ENCODE measurements at regions not wholly inside any gene's neighbourhood (a gene's known extent, or its start where the extent isn't known, plus 50 kb on each side); places are given as distances from the start of the nearest gene placed in this dataset.

DNA sequence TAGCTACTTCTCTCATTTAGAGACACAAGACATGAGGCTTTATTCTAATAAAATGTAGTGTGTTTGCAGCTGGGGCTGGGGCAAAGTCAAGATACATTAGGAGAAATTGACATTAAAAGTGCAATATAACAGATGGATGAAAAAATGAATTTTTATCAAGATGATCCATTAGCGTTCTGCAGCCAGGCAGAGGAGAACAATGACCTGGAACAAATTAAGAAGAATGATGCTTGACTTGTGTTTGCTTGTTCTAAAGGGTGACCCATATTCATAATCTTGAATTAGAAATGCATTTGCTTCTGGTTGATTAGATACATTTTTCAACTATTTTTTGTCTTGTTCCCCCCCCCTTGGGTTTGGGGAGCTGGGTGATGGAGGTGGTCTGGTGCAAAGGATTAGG is 439.5 kb upstream of the BOD1L1 start:
- TF ChIP-seq CTCF (IDR thresholded peaks at IDR 0.05): no peak
- no peaks in the 10 kb centered on the region for H3K4me1 ChIP-seq (ENCODE audit: control insufficient read depth in 1 of 2, low read depth in 2 of 2)

GRCh38 chr4:14069886-14070285 is 442.4 kb upstream of the BOD1L1 start:
- Histone ChIP-seq H3K4me3 (no peak overlapping the region), H3K27me3 (replicated peaks; ENCODE audit: insufficient read depth) (no peaks in the 10 kb centered on the region), H3K9me3 (peaks cover 9% of the 10 kb centered on the region), H3K36me3 (no peaks in the 10 kb centered on the region), H3K27ac (no peak overlapping the region), H3K4me1 (ENCODE audit: control insufficient read depth in 1 of 2, low read depth in 2 of 2) (no peaks in the 10 kb centered on the region)
- no peak for TF ChIP-seq CTCF (IDR thresholded peaks at IDR 0.05)
- no peak for ATAC-seq (ENCODE audit: insufficient number of reproducible peaks, low FRiP score, low read depth)
- DNase-seq (ENCODE audit: low spot score): no peak

More for the DNA sequence above, 439.5 kb upstream of the BOD1L1 start:
- DNase-seq (ENCODE audit: low spot score) (no peak), ATAC-seq (ENCODE audit: insufficient number of reproducible peaks, low FRiP score, low read depth) (no peak)
- H3K36me3 ChIP-seq: no peaks in the 10 kb centered on the region
- H3K4me3 ChIP-seq: no peak overlapping the region
- peaks cover 4% of the 10 kb centered on the region for H3K9me3 ChIP-seq
- no peak overlapping the region for H3K27ac ChIP-seq
- H3K27me3 ChIP-seq (replicated peaks; ENCODE audit: insufficient read depth): no peaks in the 10 kb centered on the region

GRCh38 chr4:14070289-14070880 is 442.9 kb upstream of the BOD1L1 start:
- DNase-seq (ENCODE audit: low spot score) (no peak), ATAC-seq (ENCODE audit: insufficient number of reproducible peaks, low FRiP score, low read depth) (no peak)
- H3K27me3 ChIP-seq (replicated peaks; ENCODE audit: insufficient read depth): no peaks in the 10 kb centered on the region
- no peak for TF ChIP-seq CTCF (IDR thresholded peaks at IDR 0.05)
- no peak overlapping the region for H3K27ac ChIP-seq
- H3K9me3 ChIP-seq: peaks cover 9% of the 10 kb centered on the region
- H3K4me3 ChIP-seq: no peak overlapping the region
- no peaks in the 10 kb centered on the region for H3K36me3 ChIP-seq
- H3K4me1 ChIP-seq (ENCODE audit: control insufficient read depth in 1 of 2, low read depth in 2 of 2): no peaks in the 10 kb centered on the region

GRCh38 chr4:14072506-14072905 is 445.0 kb upstream of the BOD1L1 start:
- Histone ChIP-seq H3K36me3 (no peaks in the 10 kb centered on the region), H3K27me3 (replicated peaks; ENCODE audit: insufficient read depth) (no peaks in the 10 kb centered on the region)
- TF ChIP-seq CTCF (IDR thresholded peaks at IDR 0.05): no peak

GRCh38 chr4:14076776-14077175 is 449.3 kb upstream of the BOD1L1 start:
- H3K4me1 ChIP-seq (ENCODE audit: control insufficient read depth in 1 of 2, low read depth in 2 of 2): no peaks in the 10 kb centered on the region
- TF ChIP-seq CTCF (IDR thresholded peaks at IDR 0.05): no peak
- DNase-seq (ENCODE audit: low spot score): no peak
- ATAC-seq (ENCODE audit: insufficient number of reproducible peaks, low FRiP score, low read depth): no peak
- no peak overlapping the region for H3K4me3 ChIP-seq
- no peak overlapping the region for H3K27ac ChIP-seq
- peaks cover 5% of the 10 kb centered on the region for H3K9me3 ChIP-seq
- no peaks in the 10 kb centered on the region for H3K36me3 ChIP-seq
- H3K27me3 ChIP-seq (replicated peaks; ENCODE audit: insufficient read depth): no peaks in the 10 kb centered on the region

More at GRCh38 chr4:14072506-14072905, 445.0 kb upstream of the BOD1L1 start:
- Histone ChIP-seq H3K27ac (no peak overlapping the region), H3K9me3 (peaks cover 9% of the 10 kb centered on the region), H3K4me3 (no peak overlapping the region), H3K4me1 (ENCODE audit: control insufficient read depth in 1 of 2, low read depth in 2 of 2) (no peaks in the 10 kb centered on the region)
- DNase-seq (ENCODE audit: low spot score): no peak
- no peak for ATAC-seq (ENCODE audit: insufficient number of reproducible peaks, low FRiP score, low read depth)

Data from thoracic aorta (tissue), 2 donors.